ENCODE measurements at regions not wholly inside any gene's neighbourhood (a gene's known extent, or its start where the extent isn't known, plus 50 kb on each side); places are given as distances from the start of the nearest gene placed in this dataset.

- TF ChIP-seq CTCF (conservative IDR thresholded peaks at IDR 0.05; ENCODE audit: low read depth, low read length), result no peak
- TF ChIP-seq EZH2 (IDR thresholded peaks at IDR 0.05; ENCODE audit: borderline replicate concordance, low read depth, low read length, poor library complexity, severe bottlenecking), result no peak
These were observed 917.9 kb downstream of the GRID1 start for GRCh38 chr10:85448716-85449115.
